ENCODE measurements at regions not wholly inside any gene's neighbourhood (a gene's known extent, or its start where the extent isn't known, plus 50 kb on each side); places are given as distances from the start of the nearest gene placed in this dataset.

DNA sequence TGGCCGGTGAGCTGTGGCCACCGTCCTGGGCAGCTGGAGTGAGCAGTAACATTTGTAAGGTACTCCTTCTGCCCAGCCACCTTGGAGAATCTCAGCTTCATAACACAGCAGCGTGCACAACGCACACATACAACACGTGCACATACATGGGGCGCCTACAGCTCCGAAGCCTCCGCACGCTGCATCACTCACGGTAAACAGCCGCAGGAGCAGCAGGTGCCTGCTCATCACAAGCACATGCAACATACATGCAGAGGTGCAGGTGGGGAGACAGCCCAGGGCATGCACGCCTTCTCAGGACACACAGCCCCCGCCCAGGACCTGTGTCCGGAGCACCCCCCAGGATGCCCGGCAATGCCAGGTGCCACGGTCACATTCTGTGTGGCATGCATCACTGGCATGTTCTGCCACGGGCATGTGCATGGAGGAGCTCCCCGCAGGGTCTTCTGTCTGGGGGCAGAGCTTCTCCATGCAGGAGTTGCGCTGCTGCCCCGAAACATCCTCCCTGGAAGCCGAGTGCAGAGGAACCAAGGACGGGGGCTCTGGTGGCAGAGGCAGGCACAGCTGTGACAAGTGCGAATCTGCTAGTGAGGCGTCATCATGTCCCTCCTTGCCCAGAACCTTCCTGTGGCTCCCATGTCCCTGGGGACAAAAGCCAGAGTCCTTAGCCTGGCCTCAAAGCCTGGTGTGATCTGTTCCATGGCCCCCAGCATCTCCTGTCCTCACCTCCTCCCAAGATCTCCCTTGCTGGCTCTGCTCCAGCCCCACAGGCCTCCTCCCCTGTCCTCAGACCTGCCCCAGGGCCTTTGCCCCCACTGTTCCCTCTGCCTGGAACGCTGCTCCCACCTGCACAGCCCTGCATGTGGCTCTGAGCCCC, 184.0 kb upstream of the GSE1 start:
- no peaks in the 10 kb centered on the region for H4K20me1 ChIP-seq (ENCODE audit: control insufficient read depth, insufficient read depth, insufficient read length)
- Mint-ChIP-seq H3K4me1 (peaks cover 6 to 13% of the 10 kb centered on the region in 2 experiments; a peak in 3 of 4 replicates), H3K27ac (0 out of 7 replicates have a peak overlapping the region, but pooled peaks of 1 of the 3 experiments have one; percentile 8), H3K4me3 (no peak overlapping the region), H3K27me3 (ENCODE audit: low read depth) (peaks cover 9% of the 10 kb centered on the region; the same call in 1 of the 2 replicates), H3K36me3 (ENCODE audit: insufficient read depth in 1 of 3, low read depth in 3 of 3) (no peaks in the 10 kb centered on the region), H3K9me3 (no peaks in the 10 kb centered on the region)
- H2BK5ac ChIP-seq (ENCODE audit: insufficient read length, low read length), result no peak overlapping the region
- H3T11ph ChIP-seq (ENCODE audit: low read length), result no peak overlapping the region
- no peak overlapping the region for H2BK120ac ChIP-seq (ENCODE audit: low read depth, low read length, poor library complexity, severe bottlenecking)
- no peak overlapping the region for H3K18ac ChIP-seq (ENCODE audit: insufficient read length, low read depth, low read length)
- H2BK15ac ChIP-seq (ENCODE audit: low read depth, low read length), result no peak overlapping the region
- no peak overlapping the region for H2BK12ac ChIP-seq (ENCODE audit: insufficient read length, low read depth, low read length)
- H3K27ac ChIP-seq (ENCODE audit: insufficient read length, low read depth, low read length), result no peak overlapping the region
- no peaks in the 10 kb centered on the region for H3K4me1 ChIP-seq (ENCODE audit: insufficient read depth, low read length)
- H3K4ac ChIP-seq (ENCODE audit: low read depth, low read length), result no peak overlapping the region
- no peak overlapping the region for H3K14ac ChIP-seq (ENCODE audit: insufficient read depth, low read length)
- no peak overlapping the region for H4K5ac ChIP-seq (ENCODE audit: insufficient read length, low read depth, low read length)
- no peak overlapping the region for H3K23ac ChIP-seq (ENCODE audit: insufficient read length, low read depth, low read length)
- WGBS (ENCODE audit: extremely low coverage, insufficient read length, low lambda C conversion rate), result no CpG with 5 or more reads among the region's 25 CpGs
- H3K4me2 ChIP-seq (ENCODE audit: insufficient read depth, insufficient read length, low read length), result no peak overlapping the region
- H4K91ac ChIP-seq (ENCODE audit: insufficient read length, low read depth, low read length), result no peak overlapping the region
- no peaks in the 10 kb centered on the region for H3K9me3 ChIP-seq (ENCODE audit: control insufficient read depth, low read depth, low read length)
- H3K9ac ChIP-seq (ENCODE audit: extremely low read depth, insufficient read length, low read length), result no peak overlapping the region
- H2BK20ac ChIP-seq (ENCODE audit: low read depth, low read length, poor library complexity, severe bottlenecking), result no peak overlapping the region
- no peak overlapping the region for H4K8ac ChIP-seq (replicated peaks; ENCODE audit: insufficient read length, low read depth, low read length)
- no peak overlapping the region for H3K56ac ChIP-seq (ENCODE audit: insufficient read length, low read depth, low read length)
- H3K23me2 ChIP-seq (ENCODE audit: insufficient read length, low read depth, low read length, poor library complexity, severe bottlenecking), result no peaks in the 10 kb centered on the region
- no peaks in the 10 kb centered on the region for H3K27me3 ChIP-seq (ENCODE audit: insufficient read depth, low read length)
- TF ChIP-seq, protein P1, sequence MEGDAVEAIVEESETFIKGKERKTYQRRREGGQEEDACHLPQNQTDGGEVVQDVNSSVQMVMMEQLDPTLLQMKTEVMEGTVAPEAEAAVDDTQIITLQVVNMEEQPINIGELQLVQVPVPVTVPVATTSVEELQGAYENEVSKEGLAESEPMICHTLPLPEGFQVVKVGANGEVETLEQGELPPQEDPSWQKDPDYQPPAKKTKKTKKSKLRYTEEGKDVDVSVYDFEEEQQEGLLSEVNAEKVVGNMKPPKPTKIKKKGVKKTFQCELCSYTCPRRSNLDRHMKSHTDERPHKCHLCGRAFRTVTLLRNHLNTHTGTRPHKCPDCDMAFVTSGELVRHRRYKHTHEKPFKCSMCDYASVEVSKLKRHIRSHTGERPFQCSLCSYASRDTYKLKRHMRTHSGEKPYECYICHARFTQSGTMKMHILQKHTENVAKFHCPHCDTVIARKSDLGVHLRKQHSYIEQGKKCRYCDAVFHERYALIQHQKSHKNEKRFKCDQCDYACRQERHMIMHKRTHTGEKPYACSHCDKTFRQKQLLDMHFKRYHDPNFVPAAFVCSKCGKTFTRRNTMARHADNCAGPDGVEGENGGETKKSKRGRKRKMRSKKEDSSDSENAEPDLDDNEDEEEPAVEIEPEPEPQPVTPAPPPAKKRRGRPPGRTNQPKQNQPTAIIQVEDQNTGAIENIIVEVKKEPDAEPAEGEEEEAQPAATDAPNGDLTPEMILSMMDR (conservative IDR thresholded peaks at IDR 0.05), result peak; percentile 25; the same call in 2 of the 3 replicates
- no peak overlapping the region for H2AK5ac ChIP-seq (ENCODE audit: insufficient read length, low read length)
- DNase-seq, result no peak
- H2AFZ ChIP-seq (ENCODE audit: low read length), result no peak overlapping the region
- no peaks in the 10 kb centered on the region for H3K79me2 ChIP-seq (ENCODE audit: insufficient read depth, low read length)
- no peaks in the 10 kb centered on the region for H3K79me1 ChIP-seq (ENCODE audit: insufficient read depth, low read depth, low read length, poor library complexity, severe bottlenecking)

Data from H9 (cell line).